Suppressor macrophage treated with lipopolysaccharide for 1 hour (primary cell): ENCODE measurements at regions not wholly inside any gene's neighbourhood (a gene's known extent, or its start where the extent isn't known, plus 50 kb on each side); places are given as distances from the start of the nearest gene placed in this dataset.

Source experiments
- DNase-seq, 3 donors: peaks; one replicate each; pipeline ENCODE4 v3.0.0-alpha.2; 2020 to 2022

DNA sequence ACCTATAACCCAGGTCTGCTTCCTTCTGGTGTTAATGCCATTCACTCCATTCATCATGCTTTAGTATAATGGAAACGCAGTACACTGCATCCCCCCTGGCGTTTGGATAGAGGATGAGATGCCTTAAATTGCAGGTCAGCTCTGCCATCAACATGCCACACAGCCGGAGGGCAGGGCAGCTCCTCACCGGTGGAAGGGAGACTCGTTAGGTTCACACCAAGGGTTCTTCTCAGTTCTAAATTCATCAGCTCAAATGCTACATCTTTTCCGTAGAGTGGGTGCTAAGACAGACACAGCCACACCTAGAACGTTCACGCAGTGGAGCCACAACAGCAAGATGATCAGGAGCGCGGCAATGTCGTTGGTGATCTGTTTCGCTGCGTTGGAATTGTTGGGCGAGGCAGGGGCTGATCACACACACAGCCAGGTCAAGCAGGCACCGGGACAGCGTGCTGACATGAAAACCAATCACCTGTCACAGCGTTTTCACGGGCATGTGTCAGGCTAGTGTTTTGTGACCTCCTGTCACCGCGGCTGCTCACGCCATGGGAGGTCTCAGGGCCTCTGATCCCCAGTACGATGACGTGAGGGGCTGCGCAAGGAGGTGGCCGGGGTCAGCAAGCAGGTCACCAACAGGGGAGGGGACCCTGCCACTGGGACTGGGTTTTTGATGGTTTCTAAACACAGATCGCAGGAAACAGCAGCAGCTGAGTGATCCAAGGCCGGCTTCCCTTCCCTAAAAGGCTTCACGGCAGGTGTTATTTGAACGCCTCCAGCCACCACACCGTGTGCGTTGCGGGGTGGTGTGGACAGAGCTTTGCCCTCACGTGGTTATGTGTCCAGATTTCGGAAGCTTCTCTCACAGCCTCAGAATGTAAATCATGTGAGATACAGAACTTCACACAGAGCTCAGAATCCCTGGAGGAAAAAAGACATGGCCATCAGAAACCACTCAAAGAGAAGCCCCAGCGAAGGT lies 94.3 kb upstream of the IRS2 start:
- DNase-seq, result no peak

DNA sequence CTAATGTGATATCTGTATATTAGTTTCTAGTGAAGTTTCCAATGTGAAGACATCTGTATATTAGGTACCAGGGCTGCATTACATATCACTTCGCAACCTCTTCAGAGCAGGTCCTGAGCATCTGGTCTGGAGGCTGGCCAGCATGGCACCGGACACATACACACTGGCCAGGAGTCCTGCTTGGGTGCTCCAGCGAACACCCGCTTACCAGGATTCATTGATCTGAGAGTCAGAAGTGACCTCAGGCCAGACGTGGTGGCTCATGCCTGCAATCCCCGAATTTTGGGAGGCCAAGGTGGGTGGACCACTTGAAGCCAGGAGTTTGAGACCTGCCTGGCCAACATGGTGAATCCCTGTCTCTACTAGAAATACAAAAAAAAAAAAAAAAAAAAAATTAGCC lies 93.0 kb upstream of the IRS2 start:
- DNase-seq, result no peak

DNA sequence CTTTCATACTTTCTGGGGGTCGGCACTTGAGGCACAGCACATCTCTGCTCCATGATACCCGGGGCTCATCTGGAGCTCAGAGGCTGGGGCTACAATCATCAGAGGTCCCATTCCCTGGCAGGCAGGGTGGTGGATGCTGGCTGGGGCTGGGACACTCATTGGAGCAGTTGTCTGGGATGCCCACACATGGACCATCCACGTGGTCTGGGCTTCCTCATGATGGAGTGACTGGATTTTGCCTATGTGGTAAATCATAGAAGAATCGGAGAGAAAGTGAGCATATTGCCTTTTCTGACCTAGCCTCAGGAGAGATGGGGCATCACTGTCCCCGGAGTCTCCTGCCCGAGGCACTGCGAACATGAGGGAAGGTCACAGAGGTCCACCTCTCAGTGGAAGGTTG lies 91.4 kb upstream of the IRS2 start:
- DNase-seq, result no peak

DNA sequence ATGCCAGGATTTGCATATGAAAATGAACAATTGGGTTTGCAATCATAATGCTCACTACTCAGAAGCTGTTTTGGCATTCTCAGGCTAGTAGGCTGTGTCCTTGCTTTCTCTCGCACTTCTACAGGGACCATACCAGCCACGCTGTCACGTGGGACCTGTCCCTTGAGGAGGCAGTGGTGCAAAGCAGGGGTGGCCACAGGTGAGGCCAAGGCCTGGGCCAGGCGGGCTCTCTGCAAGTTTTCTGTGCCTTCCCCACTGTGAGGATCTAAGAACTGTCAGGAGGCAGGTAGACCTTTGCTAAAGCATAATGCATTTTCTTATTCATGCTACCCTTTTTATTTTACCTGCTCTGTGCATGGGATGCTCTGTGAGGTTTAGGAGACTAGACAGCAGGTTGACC lies 89.4 kb upstream of the IRS2 start:
- DNase-seq, result no peak

DNA sequence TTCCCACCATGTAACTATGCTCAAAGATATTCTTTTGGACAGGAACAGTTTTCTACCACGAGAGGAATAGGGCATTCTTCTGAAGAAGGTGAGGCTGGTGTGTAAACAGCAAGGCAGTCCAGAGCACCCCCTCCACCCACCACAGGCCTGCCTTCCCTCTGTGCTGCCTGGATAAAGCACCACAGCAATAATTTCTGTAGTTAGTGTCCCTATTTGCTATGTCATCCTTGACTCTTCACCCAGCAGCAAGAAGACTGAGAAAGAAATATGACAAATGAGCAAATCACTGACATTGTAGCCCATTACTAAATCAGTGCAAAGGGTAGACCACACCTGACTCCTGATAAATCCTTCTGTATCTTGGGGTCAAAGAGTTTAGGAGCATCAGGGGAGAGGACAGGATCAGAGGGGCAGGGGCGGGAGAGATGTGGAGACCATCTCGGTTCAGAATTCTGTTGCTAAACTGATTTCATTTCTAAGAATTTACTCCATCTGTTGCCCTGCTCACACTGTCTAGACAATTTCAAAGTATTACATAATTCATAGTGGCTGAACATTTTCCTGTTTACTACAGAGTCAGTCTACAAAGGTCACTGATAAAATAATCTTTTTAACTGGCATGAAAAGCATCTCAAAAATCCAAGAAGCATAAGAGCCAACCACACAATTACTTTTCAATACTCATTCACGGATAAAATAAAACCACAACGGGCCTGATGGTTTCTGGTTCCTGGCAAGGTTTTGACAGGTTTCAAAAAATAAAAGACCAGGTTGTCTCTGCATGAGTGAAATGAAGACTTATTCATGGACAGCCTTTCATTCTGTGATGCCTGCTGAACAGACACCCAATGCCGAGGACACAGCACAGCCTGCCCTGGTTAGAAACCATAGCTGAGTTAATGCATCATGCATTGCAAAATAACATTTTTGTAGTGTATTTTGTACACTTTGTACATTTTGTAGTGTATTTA lies 88.4 kb upstream of the IRS2 start:
- no peak for DNase-seq

DNA sequence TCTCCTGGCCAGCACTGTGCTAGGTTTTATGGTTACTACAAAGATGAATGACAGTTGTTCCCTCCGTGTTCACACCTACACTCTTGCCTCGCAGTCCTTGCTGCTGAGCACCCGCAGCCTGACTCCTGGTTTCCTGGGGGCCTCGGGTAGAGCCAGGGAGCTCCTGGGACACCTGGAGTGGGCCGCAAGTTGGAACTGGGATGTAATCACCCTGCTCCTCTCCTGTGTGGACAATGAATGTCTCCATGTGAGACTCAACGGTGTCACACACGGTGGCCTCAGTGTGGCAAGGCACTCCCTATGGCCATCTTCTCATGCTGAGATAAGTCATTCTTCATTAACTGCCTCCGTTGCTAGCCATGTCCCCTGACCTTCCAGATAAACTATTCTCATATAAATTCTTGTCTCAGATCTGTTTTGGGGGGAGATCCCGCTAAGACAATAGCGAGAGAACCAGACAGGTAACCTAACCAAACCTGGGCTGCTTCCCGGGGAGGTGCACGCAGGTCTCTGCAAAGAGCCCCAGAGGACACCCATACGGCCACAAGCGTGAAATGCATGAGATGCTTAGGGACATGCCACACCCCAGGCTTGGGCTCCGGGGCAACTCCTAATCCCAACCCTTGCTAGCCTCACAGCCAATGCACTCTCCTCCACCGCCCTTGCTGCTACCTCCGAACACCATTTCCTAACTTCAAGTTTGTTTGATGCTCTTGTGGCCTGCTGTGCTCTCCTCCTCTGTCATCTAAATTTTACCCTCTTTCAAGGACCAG lies 87.2 kb upstream of the IRS2 start:
- no peak for DNase-seq

DNA sequence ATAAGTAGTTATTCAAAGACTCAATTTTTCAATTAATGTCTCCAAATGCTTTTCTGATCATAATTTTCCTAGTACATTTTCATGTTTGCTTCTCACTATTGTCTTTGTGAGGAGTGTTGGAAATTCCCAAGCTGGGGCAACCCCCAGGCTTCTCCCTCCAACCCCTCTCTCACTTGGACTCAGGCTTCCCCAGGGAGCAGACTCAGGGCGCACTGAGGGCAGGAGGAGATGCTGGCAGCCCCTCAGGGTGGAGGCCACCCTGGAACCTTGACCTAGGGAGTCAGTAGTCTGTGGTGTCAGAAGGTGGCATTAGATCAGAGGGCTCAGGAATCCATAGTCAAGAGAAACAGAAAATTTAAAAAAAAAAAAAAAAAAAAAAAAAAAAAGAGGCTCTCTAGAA lies 86.5 kb upstream of the IRS2 start:
- no peak for DNase-seq

DNA sequence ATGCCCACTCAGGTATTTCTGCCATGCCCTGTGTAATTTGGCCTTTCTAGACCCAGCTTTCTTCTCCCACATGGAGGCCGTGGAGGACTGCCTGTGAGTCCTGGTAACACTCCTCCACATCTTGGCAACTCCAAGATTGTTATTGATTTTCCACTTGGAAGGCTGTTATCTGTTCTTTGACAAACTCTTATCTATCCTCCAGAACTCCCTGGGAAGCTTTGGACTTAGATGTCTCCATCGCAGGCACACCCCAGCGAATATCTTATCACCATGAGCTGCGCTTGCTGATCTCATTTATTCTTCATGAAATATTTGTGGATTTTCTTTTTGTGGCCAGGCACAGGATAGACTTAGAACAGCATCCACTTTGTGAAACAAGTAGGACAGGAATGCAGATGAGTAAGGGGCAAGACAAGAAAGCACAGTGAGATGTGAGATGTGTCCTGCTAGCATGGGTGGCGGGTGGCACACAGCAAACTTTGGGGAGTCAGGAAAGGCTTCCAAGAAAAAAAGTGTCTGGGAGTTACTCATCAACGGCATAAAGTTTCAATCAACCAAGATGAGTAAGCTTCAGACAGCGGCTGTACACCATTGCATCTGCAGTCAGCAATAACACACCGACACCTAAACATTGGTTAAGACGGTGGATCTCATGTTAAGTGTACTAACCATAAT lies 84.5 kb upstream of the IRS2 start:
- no peak for DNase-seq

DNA sequence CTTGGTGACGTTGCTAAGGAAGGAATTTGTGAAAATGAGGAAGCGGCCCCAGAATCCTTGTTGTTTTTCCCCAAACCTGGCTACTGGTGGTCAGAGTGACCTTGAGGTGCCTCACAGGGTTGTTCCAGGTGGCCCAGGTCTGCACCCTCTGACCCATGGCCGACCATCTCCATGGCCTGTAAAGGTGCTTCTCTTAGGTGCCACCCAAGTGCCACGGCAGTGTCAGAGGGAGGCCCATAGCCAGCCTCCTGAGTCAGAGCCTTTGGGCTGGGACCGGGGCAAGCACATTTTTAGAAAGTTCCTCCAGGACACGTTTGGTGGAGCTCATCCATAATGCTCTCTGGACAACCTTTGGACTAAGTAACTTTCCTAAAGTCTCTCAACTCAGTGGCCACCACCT lies 83.9 kb upstream of the IRS2 start:
- no peak for DNase-seq

DNA sequence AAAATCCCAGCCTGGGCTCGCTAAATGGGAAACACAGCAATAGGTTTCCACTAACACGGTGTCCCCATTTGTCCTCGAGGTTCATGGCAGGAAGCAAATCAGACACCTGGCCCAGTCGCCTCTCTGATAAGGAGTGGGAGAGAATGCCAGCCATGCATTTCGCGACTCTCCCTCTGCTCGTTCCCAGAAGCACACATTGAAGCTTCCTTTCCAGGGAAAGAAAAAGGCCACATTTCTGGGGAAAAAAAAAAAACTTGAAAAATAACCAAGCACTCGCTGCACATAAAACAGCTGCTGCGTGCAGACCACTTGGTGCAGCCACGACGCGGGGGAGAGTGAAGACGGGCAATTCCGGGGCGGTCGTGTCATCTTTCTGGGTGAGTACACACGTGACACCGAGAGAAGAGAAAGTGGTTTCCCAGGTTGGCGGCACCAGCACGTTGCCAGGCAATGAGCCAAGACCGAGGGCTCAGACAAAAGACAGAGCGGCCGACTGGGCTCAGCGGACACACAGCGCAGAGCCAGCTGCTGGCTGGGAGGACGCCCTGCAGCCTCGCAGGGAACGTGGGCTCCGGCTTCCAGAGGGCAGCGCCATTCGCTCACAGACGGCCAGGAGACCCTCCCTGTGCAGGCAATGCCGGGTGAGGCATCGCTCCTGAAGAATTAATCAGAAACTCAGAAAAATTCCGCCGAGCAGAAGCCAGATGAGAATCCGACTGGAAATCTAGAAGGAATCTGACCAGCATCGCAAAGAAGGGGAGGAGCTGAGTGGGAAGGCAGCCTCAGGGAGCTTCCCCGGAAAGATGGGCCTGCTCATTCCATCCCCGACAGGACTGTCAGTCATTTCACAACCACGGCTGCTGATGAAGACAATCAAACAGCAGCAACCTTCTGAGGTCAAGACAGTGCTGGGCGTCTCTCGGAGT lies 83.2 kb upstream of the IRS2 start:
- DNase-seq, result peak in 2 of 3 donors; percentile 1 to 17

DNA sequence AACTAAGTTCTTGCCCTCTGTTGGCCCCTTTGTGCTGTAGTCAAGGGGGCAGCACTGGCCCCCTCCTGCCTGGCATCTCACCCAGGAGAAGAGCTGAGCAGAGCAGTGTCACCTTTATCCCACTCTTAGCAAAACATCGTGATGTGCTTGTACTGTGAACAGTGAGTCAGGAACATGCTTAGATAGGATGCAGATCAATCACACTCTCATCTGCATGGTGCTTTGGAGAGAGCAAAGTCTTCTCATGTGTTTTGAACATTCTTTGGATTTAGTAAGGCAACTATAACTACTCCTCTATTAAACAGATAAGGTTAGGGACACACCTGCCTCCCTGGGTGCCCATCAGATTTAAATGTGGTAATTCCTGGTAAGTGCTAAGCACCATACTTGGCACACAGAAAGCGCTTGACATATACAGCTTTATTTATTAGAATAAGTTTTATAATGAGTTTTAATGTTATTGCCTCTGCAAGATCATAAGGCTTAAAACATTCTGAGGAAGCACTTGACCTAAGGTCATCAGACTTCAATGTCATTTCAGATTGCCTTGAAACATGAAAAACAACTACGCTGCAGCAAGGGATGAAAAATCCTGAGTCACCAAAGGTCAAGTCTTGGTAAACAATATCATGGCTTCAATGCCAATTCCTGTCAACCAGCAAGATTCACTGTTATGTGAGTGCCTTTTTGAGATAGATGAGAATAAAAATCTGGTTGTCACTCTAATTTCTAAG lies 82.4 kb upstream of the IRS2 start:
- DNase-seq, result no peak

DNA sequence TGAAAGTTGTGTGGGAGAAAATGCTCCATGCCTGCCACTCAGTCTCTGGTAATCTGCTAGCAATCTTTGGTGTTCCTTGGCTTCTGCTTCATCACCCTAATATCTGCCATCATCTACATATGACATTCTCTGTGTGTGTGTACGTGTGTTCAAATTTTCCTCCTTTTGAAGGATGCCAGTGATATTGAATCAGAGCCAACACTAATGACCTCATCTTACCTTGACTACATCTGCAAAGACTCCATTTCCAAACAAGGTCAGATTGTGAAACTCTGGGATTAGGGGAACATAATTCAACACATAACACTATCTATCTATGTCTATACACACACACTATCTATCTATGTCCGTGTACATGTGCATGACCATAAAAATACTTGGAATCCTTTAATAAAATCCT lies 81.4 kb upstream of the IRS2 start:
- DNase-seq, result no peak

DNA sequence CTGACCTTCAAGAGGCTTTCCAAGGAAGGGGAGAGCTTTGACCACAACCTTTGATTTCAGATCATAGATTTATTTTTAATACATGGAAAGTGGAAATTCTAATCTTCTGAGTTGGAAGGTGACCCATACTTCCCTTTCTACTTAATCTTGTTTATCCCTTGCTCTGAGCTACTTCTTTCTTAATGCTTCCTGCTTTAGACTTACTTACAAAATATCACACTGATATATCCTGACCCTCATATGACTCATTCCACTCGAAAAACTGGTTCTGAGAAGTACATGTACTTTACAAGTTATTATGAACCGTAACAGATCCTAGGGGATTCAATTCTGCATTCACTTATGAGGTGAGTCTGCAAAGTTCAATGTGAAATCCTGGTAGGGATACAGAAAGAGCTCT lies 76.2 kb upstream of the IRS2 start:
- no peak for DNase-seq

DNA sequence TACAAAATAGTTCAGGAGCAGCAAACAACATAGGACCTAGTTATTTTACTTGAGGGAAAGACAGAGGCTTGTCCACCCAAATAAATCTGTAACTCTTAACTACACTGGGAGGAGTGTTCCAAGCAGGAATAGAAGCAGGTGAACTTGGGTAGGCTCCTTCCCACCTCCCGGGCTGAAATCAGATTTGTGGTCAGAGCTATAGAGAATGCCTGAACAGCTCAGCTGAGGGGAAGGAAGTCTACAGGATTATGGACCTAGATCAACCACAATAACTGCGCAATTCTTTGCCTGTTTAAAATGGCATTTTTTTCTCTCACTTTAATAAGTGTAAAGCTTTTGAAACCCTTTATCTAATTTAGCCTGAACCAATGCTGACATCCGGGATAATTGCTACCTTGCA lies 73.5 kb upstream of the IRS2 start:
- DNase-seq, result no peak

DNA sequence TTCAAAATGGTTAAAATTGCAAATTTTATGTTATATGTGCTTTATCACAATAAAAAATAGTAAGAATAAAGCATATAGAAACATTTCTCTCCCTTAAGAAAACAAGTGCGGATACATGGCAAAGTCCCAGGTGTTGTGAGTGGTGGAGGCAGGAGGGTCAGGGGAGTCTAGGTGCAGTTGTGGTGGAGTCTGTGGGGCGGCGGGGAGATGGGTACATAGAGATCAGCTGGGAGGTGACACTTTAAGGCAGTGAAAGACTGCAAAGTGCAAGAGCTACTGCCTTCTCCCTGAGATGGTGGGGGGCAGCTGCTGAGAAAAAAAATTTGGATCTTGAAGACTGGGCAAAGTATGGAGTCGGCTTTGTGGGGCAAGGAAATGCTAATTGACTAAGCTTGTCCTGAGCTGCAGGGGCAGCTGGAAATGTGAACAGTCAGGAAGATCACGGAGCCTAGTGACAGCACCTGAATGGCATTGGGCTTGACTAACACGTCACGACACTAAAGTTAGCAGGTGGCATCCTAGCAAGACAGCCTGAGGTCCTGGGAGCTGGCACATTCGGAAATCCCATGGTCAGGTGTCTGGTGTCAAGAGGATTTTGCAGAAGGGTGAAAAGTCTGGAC lies 72.9 kb upstream of the IRS2 start:
- no peak for DNase-seq

DNA sequence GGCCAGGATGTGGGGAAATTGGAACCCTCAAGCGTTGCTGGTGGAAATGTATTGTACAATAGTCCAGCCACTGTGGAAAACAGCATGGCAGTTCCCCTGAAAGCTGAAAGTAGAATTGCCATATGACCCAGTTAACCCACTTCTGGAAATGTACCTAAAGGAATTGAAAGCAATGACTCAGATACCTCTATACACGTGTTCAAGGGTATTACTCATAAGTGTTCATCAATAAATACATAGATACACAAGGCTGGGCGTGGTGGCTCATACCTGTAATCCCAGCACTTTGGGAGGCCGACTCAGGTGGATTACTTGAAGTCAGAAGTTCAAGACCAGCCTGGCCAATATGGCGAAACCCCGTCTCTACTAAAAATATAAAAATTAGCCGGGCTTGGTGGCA lies 71.9 kb upstream of the IRS2 start:
- no peak for DNase-seq

DNA sequence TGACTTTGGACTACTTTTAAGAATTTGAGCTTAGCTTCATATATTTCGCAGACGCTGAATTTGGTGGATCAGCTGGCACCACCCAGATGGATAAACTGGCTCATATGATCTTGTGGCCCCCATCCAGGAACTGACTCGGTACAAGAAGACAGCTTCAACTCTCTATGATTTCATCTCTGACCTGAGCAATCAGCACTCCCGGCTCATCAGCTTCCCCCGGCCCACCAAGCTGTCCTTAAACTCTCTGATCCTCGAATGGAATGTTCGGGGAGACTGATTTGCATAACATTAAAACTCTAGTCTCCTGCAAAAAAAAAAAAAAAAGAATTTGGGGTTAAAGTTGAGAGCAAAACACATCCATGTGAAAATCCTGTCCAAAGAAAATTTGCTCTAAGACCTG lies 71.4 kb upstream of the IRS2 start:
- DNase-seq, result no peak

DNA sequence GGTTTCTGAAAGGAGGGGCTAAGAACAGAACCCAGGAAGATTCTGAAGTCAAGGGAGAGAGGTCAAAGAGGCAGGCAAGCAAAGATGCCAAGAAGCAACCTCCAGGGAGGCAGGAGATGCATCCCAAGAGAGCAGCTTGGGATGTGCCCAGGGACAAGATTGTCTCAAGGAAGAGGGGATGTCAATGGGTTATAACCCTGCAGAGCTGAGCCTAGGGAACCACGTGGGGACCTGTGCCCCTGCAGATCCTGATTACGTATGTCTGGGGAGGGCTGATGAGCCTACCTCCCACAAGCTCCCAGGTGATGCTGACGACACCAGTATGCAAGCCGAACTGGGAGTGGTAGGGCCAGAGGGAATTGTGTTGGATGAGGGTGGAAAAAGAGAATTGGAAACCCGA lies 70.9 kb upstream of the IRS2 start:
- no peak for DNase-seq

DNA sequence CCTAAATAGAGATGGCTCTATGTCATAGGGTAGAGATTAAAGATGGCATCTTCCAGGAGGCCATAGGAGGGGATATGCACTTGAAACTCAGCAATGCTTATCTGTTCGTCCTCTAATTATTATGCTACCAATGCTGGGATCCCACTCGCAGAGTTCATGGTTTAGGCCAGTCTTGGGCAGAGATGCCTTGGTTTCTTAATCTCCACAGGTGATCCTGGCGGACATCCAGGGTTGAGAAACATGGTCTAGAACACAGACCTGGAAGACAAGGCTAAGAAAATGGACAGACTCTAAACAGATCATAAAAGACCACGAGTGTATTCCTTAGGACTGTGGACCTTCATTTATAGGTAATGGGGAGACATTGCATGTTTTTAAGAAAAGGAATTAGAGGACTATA lies 70.0 kb upstream of the IRS2 start:
- no peak for DNase-seq

DNA sequence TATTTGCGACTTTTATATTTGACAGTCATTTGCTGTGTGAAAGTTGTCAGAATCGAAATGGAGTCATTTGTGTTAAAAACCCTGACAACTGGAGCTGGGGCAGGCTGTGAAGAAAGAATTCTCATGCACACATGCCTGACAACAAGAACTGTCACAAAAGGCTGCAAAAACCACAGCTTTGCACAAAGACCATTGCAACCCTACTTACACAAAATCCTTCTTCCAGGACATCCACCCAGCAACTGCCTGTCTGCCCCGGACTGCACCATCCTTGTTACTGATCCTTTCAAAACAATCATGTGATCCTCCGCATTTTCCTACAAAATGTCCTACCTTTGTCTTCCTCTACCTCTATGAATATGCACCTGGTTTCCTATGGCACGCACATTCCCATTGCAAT lies 66.8 kb upstream of the IRS2 start:
- no peak for DNase-seq
